H9 (cell line): ENCODE measurements at regions not wholly inside any gene's neighbourhood (a gene's known extent, or its start where the extent isn't known, plus 50 kb on each side); places are given as distances from the start of the nearest gene placed in this dataset.

Experiments used
- DNase-seq: peaks from one replicate; pipeline ENCODE4 v3.0.0-alpha.2; 2017
- H2AFZ ChIP-seq: one replicate; pipeline ENCODE4 v1.6.1; 2013; ENCODE audit warnings: mild to moderate bottlenecking, low read length, control low read depth, moderate library complexity
- H2AK5ac ChIP-seq: 2 replicates; pipeline ENCODE4 v1.6.1; 2013; ENCODE audit warnings: low read length, control low read depth, mixed read lengths; ENCODE audit not compliant: insufficient read length
- H2BK120ac ChIP-seq: one replicate; pipeline ENCODE4 v1.6.1; 2013; ENCODE audit warnings: low read depth, mild to moderate bottlenecking, low read length, control low read depth, inconsistent platforms; ENCODE audit not compliant: poor library complexity, severe bottlenecking
- H2BK12ac ChIP-seq: 2 replicates; pipeline ENCODE4 v1.6.1; 2013; ENCODE audit warnings: low read length, control low read depth, mixed read lengths, low read depth; ENCODE audit not compliant: insufficient read length
- H2BK15ac ChIP-seq: 2 replicates; pipeline ENCODE4 v1.6.1; 2013; ENCODE audit warnings: low read depth, low read length, control low read depth
- H2BK20ac ChIP-seq: one replicate; pipeline ENCODE4 v1.6.1; 2013; ENCODE audit warnings: low read depth, mild to moderate bottlenecking, low read length, control low read depth, inconsistent platforms; ENCODE audit not compliant: poor library complexity, severe bottlenecking
- H2BK5ac ChIP-seq: 2 replicates; pipeline ENCODE4 v1.6.1; 2013; ENCODE audit warnings: low read length, control low read depth, mixed read lengths; ENCODE audit not compliant: insufficient read length
- H3K14ac ChIP-seq: 2 replicates; pipeline ENCODE4 v1.6.1; 2013; ENCODE audit warnings: low read length, control low read depth; ENCODE audit not compliant: insufficient read depth
- H3K18ac ChIP-seq: 2 replicates; pipeline ENCODE4 v1.6.1; 2013; ENCODE audit warnings: low read depth, mild to moderate bottlenecking, mixed read lengths, low read length, control low read depth; ENCODE audit not compliant: insufficient read length
- H3K23ac ChIP-seq: 2 replicates; pipeline ENCODE4 v1.6.1; 2013; ENCODE audit warnings: low read length, control low read depth, mixed read lengths, low read depth; ENCODE audit not compliant: insufficient read length
- H3K23me2 ChIP-seq: 2 replicates; pipeline ENCODE4 v1.6.1; 2013; ENCODE audit warnings: low read depth, mild to moderate bottlenecking, mixed read lengths, low read length, control low read depth; ENCODE audit not compliant: insufficient read length, poor library complexity, severe bottlenecking
- H3K27ac ChIP-seq: 2 replicates; pipeline ENCODE4 v1.5.1; 2013; ENCODE audit warnings: low read length, control low read depth, mixed read lengths, low read depth; ENCODE audit not compliant: insufficient read length
- H3K27me3 ChIP-seq: 2 replicates; pipeline ENCODE4 v1.6.1; 2013; ENCODE audit warnings: low read length, control low read depth, inconsistent platforms; ENCODE audit not compliant: insufficient read depth
- H3K4ac ChIP-seq: 2 replicates; pipeline ENCODE4 v1.6.1; 2013; ENCODE audit warnings: low read depth, mild to moderate bottlenecking, control low read depth, inconsistent platforms, low read length, moderate library complexity
- H3K4me1 ChIP-seq: 2 replicates; pipeline ENCODE4 v1.6.1; 2013; ENCODE audit warnings: low read length, control low read depth, inconsistent platforms; ENCODE audit not compliant: insufficient read depth
- H3K4me2 ChIP-seq: 2 replicates; pipeline ENCODE4 v1.6.1; 2013; ENCODE audit warnings: low read length, control low read depth, mixed read lengths; ENCODE audit not compliant: insufficient read length, insufficient read depth
- H3K56ac ChIP-seq: 2 replicates; pipeline ENCODE4 v1.6.1; 2013; ENCODE audit warnings: low read depth, mild to moderate bottlenecking, mixed read lengths, low read length, control low read depth; ENCODE audit not compliant: insufficient read length
- H3K79me1 ChIP-seq: 2 replicates; pipeline ENCODE4 v1.6.1; 2013; ENCODE audit warnings: low read depth, mild to moderate bottlenecking, moderate library complexity, low read length, control low read depth, inconsistent platforms; ENCODE audit not compliant: insufficient read depth, poor library complexity, severe bottlenecking
- H3K79me2 ChIP-seq: 2 replicates; pipeline ENCODE4 v1.6.1; 2013; ENCODE audit warnings: low read length, control low read depth, inconsistent platforms; ENCODE audit not compliant: insufficient read depth
- H3K9ac ChIP-seq: 2 replicates; pipeline ENCODE4 v1.6.1; 2013; ENCODE audit warnings: low read length, control low read depth, mixed read lengths; ENCODE audit not compliant: insufficient read length; ENCODE audit errors: extremely low read depth
- H3K9me3 ChIP-seq: one replicate; pipeline ENCODE4 v1.6.1; 2013; ENCODE audit warnings: low read depth, low read length, inconsistent platforms; ENCODE audit not compliant: control insufficient read depth
- H3T11ph ChIP-seq: one replicate; pipeline ENCODE4 v1.6.1; 2013; ENCODE audit warnings: mild to moderate bottlenecking, low read length, control low read depth, inconsistent platforms
- H4K20me1 ChIP-seq: one replicate; pipeline ENCODE4 v1.6.1; 2013; ENCODE audit not compliant: control insufficient read depth, insufficient read length, insufficient read depth
- H4K5ac ChIP-seq: 2 replicates; pipeline ENCODE4 v1.6.1; 2013; ENCODE audit warnings: low read depth, mild to moderate bottlenecking, mixed read lengths, low read length, control low read depth; ENCODE audit not compliant: insufficient read length
- H4K8ac ChIP-seq: replicated peaks from 2 replicates; pipeline ENCODE4 v1.6.1; 2013; ENCODE audit warnings: low read length, control low read depth, mixed read lengths, low read depth; ENCODE audit not compliant: insufficient read length
- H4K91ac ChIP-seq: 2 replicates; pipeline ENCODE4 v1.6.1; 2013; ENCODE audit warnings: low read depth, mild to moderate bottlenecking, moderate library complexity, mixed read lengths, low read length, control low read depth; ENCODE audit not compliant: insufficient read length
- H3K27ac Mint-ChIP-seq, 3 experiments: 2 replicates in 2 of 3; 3 replicates in 1 of 3; pipeline ENCODE4 v1.8.0; 2020 to 2021; ENCODE audit warnings: mixed read lengths in 3 of 3, mild to moderate bottlenecking in 1 of 3, moderate library complexity in 1 of 3
- H3K27me3 Mint-ChIP-seq: 2 replicates; pipeline ENCODE4 v1.8.0; 2021; ENCODE audit warnings: low read depth, mild to moderate bottlenecking, moderate library complexity, mixed read lengths
- H3K36me3 Mint-ChIP-seq, 3 experiments: 2 replicates in 2 of 3; 3 replicates in 1 of 3; pipeline ENCODE4 v1.8.0; 2020 to 2021; ENCODE audit warnings: low read depth in 3 of 3, mixed read lengths in 3 of 3; ENCODE audit not compliant: insufficient read depth in 1 of 3
- H3K4me1 Mint-ChIP-seq, 2 experiments: 2 replicates each; pipeline ENCODE4 v1.8.0; 2020; ENCODE audit warnings: mixed read lengths in 2 of 2
- H3K4me3 Mint-ChIP-seq, 2 experiments: 2 replicates in 1 of 2; 3 replicates in 1 of 2; pipeline ENCODE4 v1.8.0; 2020 to 2021; ENCODE audit warnings: mild to moderate bottlenecking in 2 of 2, mixed read lengths in 2 of 2, moderate library complexity in 1 of 2
- H3K9me3 Mint-ChIP-seq, 2 experiments: 2 replicates in 1 of 2; 3 replicates in 1 of 2; pipeline ENCODE4 v1.8.0; 2020; ENCODE audit warnings: mild to moderate bottlenecking in 2 of 2, mixed read lengths in 2 of 2, moderate library complexity in 1 of 2
- CTCF ChIP-seq: fragments of 200-600 bp; sonication (generic); conservative IDR thresholded peaks from 3 replicates; pipeline ENCODE4 v1.8.0; 2021; ENCODE audit warnings: antibody characterized with exemption, mild to moderate bottlenecking
- WGBS: extraction: QIAGEN DNeasy Blood & Tissue Kit; methylation state at CpG from one replicate; pipeline ENCODE4 v1.1.7; 2013; ENCODE audit warnings: missing lambda C conversion rate, low lambda C conversion rate, mixed read lengths; ENCODE audit not compliant: insufficient read length; ENCODE audit errors: extremely low coverage; 5-methylcytosine and 5-hydroxymethylcytosine counted together

- no peak for TF ChIP-seq CTCF
- DNase-seq: no peak
- H3K18ac ChIP-seq: no peak overlapping the region
- no peak overlapping the region for H3K9ac ChIP-seq
- H3K4me3 Mint-ChIP-seq: no peak overlapping the region
- H3K23me2 ChIP-seq: no peaks in the 10 kb centered on the region
- H3K4me1 ChIP-seq: peaks cover 1% of the 10 kb centered on the region; the same call in 1 of the 2 replicates
- H3K36me3 Mint-ChIP-seq: peaks cover 0 to 7% (median 6%) of the 10 kb centered on the region in 3 experiments; a peak in 5 of 7 replicates
- no peak overlapping the region for H3K23ac ChIP-seq
- no peak overlapping the region for H3K14ac ChIP-seq
- H2AK5ac ChIP-seq: no peak overlapping the region
- H2BK12ac ChIP-seq: no peak overlapping the region
- no peak overlapping the region for H3K4me2 ChIP-seq
- H2BK5ac ChIP-seq: no peak overlapping the region
- no peak overlapping the region for H2BK15ac ChIP-seq
- no peaks in the 10 kb centered on the region for H3K9me3 ChIP-seq
- no peak overlapping the region for H3T11ph ChIP-seq
- no peaks in the 10 kb centered on the region for H3K79me2 ChIP-seq
- H3K27me3 Mint-ChIP-seq: peaks cover 1% of the 10 kb centered on the region; the same call in 1 of the 2 replicates
- H2BK120ac ChIP-seq: no peak overlapping the region
- H3K4me1 Mint-ChIP-seq: peaks cover 13 to 21% of the 10 kb centered on the region in 2 experiments
- H4K91ac ChIP-seq: no peak overlapping the region
- no peak overlapping the region for H4K8ac ChIP-seq
- no peak overlapping the region for H2AFZ ChIP-seq
- no peaks in the 10 kb centered on the region for H3K27me3 ChIP-seq
- H3K56ac ChIP-seq: no peak overlapping the region
- H3K27ac ChIP-seq: no peak overlapping the region
- no peak overlapping the region for H3K4ac ChIP-seq
- H3K79me1 ChIP-seq: no peaks in the 10 kb centered on the region
- no CpG with 5 or more reads among the region's 2 CpGs for WGBS
- no peak overlapping the region for H4K5ac ChIP-seq
- H3K27ac Mint-ChIP-seq: no peak overlapping the region
- H4K20me1 ChIP-seq: no peaks in the 10 kb centered on the region
- no peak overlapping the region for H2BK20ac ChIP-seq
- peaks cover 0 to 2% of the 10 kb centered on the region in 2 experiments; a peak in 1 of 5 replicates for H3K9me3 Mint-ChIP-seq
Measured at GRCh38 chr17:15095935-15096334, 169.2 kb downstream of the PMP22 start.
